ENCODE measurements at regions not wholly inside any gene's neighbourhood (a gene's known extent, or its start where the extent isn't known, plus 50 kb on each side); places are given as distances from the start of the nearest gene placed in this dataset.

DNA sequence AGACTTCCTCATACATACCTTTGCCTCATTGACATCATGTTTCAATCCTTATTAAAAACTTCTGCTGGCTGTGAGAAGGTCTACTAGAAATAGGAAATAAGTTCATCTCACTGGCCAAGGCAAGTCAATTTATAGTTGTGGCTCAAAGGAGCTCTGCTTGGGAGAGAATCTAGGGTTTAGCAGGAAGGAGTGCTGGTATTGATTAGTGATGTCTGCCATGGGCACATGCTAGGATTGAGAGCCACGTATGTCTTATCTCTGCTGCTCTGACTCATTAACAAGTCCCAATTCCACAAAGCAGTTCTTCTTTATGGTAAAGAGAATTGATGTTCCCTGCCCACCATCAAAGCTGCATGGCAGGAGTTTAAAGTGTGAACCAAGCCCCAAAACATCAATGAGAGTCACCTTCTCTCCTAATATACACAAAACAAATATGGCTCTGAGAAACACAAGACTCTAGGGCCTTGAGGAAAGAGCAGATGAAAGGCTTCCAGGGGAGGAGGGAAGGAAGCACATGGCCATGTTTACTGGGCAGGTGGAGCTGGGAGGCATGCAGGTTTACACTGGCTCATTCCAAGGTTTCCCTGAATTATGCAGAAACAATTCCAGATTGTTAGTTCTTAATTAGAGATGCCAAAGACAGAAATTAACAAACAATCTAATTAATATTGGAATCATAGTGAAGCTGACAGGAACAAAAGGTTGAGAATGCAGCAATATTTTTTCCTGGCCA is 931.9 kb upstream of the TMEM132C start:
- TF ChIP-seq, protein P1, sequence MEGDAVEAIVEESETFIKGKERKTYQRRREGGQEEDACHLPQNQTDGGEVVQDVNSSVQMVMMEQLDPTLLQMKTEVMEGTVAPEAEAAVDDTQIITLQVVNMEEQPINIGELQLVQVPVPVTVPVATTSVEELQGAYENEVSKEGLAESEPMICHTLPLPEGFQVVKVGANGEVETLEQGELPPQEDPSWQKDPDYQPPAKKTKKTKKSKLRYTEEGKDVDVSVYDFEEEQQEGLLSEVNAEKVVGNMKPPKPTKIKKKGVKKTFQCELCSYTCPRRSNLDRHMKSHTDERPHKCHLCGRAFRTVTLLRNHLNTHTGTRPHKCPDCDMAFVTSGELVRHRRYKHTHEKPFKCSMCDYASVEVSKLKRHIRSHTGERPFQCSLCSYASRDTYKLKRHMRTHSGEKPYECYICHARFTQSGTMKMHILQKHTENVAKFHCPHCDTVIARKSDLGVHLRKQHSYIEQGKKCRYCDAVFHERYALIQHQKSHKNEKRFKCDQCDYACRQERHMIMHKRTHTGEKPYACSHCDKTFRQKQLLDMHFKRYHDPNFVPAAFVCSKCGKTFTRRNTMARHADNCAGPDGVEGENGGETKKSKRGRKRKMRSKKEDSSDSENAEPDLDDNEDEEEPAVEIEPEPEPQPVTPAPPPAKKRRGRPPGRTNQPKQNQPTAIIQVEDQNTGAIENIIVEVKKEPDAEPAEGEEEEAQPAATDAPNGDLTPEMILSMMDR (conservative IDR thresholded peaks at IDR 0.05; ENCODE audit: low read length) = no peak
- TF ChIP-seq EZH2phosphoT487 (IDR thresholded peaks at IDR 0.05; ENCODE audit: borderline replicate concordance, low read depth, low read length) = no peak
- Histone ChIP-seq H3K9me2 (ENCODE audit: insufficient read depth, low read length) (no peaks in the 10 kb centered on the region), H3K27ac (ENCODE audit: low read depth, low read length, poor library complexity, severe bottlenecking) (no peak overlapping the region), H3K36me3 (ENCODE audit: insufficient read depth, low read length) (no peaks in the 10 kb centered on the region), H3K9me3 (ENCODE audit: low read length) (no peaks in the 10 kb centered on the region), H4K20me1 (ENCODE audit: insufficient read depth, low read length) (no peaks in the 10 kb centered on the region), H2AFZ (ENCODE audit: low read length) (no peak overlapping the region), H3K4me1 (ENCODE audit: insufficient read depth, low read length, poor library complexity, severe bottlenecking) (no peaks in the 10 kb centered on the region), H3K79me2 (ENCODE audit: insufficient read depth, low read depth, low read length) (no peaks in the 10 kb centered on the region), H3K4me2 (ENCODE audit: low read length) (no peak overlapping the region), H3K4me3 (ENCODE audit: low read depth, low read length, poor library complexity, severe bottlenecking) (no peak overlapping the region)
- POLR2A ChIA-PET = no interaction called here
- intact Hi-C loops (cut with micrococcal nuclease; ENCODE audit: unreplicated experiment) = no loop called here
- DNase-seq (ENCODE audit: low spot score) = no peak
- CTCF ChIA-PET (ENCODE audit: unreplicated experiment) = no interaction called here
- no TSS peak for BruUV-seq (replicated peaks)

DNA sequence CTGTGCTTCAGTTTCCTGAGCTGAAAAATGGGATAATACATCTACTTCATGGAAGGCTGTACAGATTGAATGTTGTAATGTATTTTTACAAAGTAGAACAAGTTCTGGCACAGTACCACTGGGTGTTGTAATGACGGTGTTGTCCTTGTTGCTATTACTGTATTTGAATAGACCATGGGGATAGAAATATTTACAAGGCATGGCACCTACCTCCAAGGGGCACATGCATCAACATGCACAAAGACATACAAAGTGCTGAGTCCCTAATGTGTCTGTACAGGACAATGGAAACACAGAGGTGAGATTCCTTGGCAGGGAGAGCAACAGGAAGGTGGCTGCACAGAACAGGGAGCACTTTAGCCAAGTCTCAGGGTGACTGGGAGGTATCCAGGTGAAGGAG is 930.6 kb upstream of the TMEM132C start:
- H3K79me2 ChIP-seq (ENCODE audit: insufficient read depth, low read depth, low read length) = no peaks in the 10 kb centered on the region
- no peak for DNase-seq (ENCODE audit: low spot score)
- no peaks in the 10 kb centered on the region for H3K9me2 ChIP-seq (ENCODE audit: insufficient read depth, low read length)
- no TSS peak for BruUV-seq (replicated peaks)
- H3K4me2 ChIP-seq (ENCODE audit: low read length) = no peak overlapping the region
- no peak overlapping the region for H2AFZ ChIP-seq (ENCODE audit: low read length)
- no peaks in the 10 kb centered on the region for H3K9me3 ChIP-seq (ENCODE audit: low read length)
- H3K4me3 ChIP-seq (ENCODE audit: low read depth, low read length, poor library complexity, severe bottlenecking) = no peak overlapping the region
- ChIA-PET POLR2A (no interaction called here), CTCF (ENCODE audit: unreplicated experiment) (no interaction called here)
- H3K4me1 ChIP-seq (ENCODE audit: insufficient read depth, low read length, poor library complexity, severe bottlenecking) = no peaks in the 10 kb centered on the region
- H3K27ac ChIP-seq (ENCODE audit: low read depth, low read length, poor library complexity, severe bottlenecking) = no peak overlapping the region
- no peaks in the 10 kb centered on the region for H3K36me3 ChIP-seq (ENCODE audit: insufficient read depth, low read length)
- H4K20me1 ChIP-seq (ENCODE audit: insufficient read depth, low read length) = no peaks in the 10 kb centered on the region
- TF ChIP-seq EZH2phosphoT487 (IDR thresholded peaks at IDR 0.05; ENCODE audit: borderline replicate concordance, low read depth, low read length) = no peak
- TF ChIP-seq, protein P1 (conservative IDR thresholded peaks at IDR 0.05; ENCODE audit: low read length) = no peak
- intact Hi-C loops (cut with micrococcal nuclease; ENCODE audit: unreplicated experiment) = no loop called here

- no peaks in the 10 kb centered on the region for H3K79me2 ChIP-seq (ENCODE audit: insufficient read depth, low read depth, low read length)
- no peaks in the 10 kb centered on the region for H3K36me3 ChIP-seq (ENCODE audit: insufficient read depth, low read length)
- no peaks in the 10 kb centered on the region for H3K4me1 ChIP-seq (ENCODE audit: insufficient read depth, low read length, poor library complexity, severe bottlenecking)
- H4K20me1 ChIP-seq (ENCODE audit: insufficient read depth, low read length) = no peaks in the 10 kb centered on the region
- intact Hi-C loops (cut with micrococcal nuclease; ENCODE audit: unreplicated experiment) = no loop called here
- no peak for DNase-seq (ENCODE audit: low spot score)
- ChIA-PET CTCF (ENCODE audit: unreplicated experiment) (no interaction called here), POLR2A (no interaction called here)
- H2AFZ ChIP-seq (ENCODE audit: low read length) = no peak overlapping the region
- no peaks in the 10 kb centered on the region for H3K9me3 ChIP-seq (ENCODE audit: low read length)
- no peak overlapping the region for H3K4me2 ChIP-seq (ENCODE audit: low read length)
- no TSS peak for BruUV-seq (replicated peaks)
- no peak overlapping the region for H3K4me3 ChIP-seq (ENCODE audit: low read depth, low read length, poor library complexity, severe bottlenecking)
- no peaks in the 10 kb centered on the region for H3K9me2 ChIP-seq (ENCODE audit: insufficient read depth, low read length)
- TF ChIP-seq, protein P1 (conservative IDR thresholded peaks at IDR 0.05; ENCODE audit: low read length) = no peak
- TF ChIP-seq EZH2phosphoT487 (IDR thresholded peaks at IDR 0.05; ENCODE audit: borderline replicate concordance, low read depth, low read length) = no peak
- no peak overlapping the region for H3K27ac ChIP-seq (ENCODE audit: low read depth, low read length, poor library complexity, severe bottlenecking)
Measured at GRCh38 chr12:127339065-127339464, 927.9 kb upstream of the TMEM132C start.
